ENCODE measurements at regions not wholly inside any gene's neighbourhood (a gene's known extent, or its start where the extent isn't known, plus 50 kb on each side); places are given as distances from the start of the nearest gene placed in this dataset.

- Histone ChIP-seq H3K4me1 (peaks cover 0 to 15% (median 0%) of the 10 kb centered on the region in 12 donors), H3K36me3 (no peaks in the 10 kb centered on the region), H3K27me3 (no peaks in the 10 kb centered on the region), H3K9me3 (no peaks in the 10 kb centered on the region), H3K4me3 (no peak overlapping the region), H3K27ac (no peak overlapping the region)
- intact Hi-C loops (cut with DNase I), result no loop called here
- no peak for TF ChIP-seq CTCF (IDR thresholded peaks at IDR 0.05)
- no peak for TF ChIP-seq POLR2A (IDR thresholded peaks at IDR 0.05)
- 79 to 85% (median 83%) methylated on average over 7 to 10 of the region's 10 CpGs for WGBS, 4 donors
- no peak for DNase-seq
- ATAC-seq, result no peak
Measured at GRCh38 chr5:173718469-173718868, 102.0 kb upstream of the BOD1 start.

GRCh38 chr5:173719731-173720082 is 103.3 kb upstream of the BOD1 start:
- H3K9me3 ChIP-seq, result no peaks in the 10 kb centered on the region
- ATAC-seq (no peak), DNase-seq (no peak)
- TF ChIP-seq POLR2A (IDR thresholded peaks at IDR 0.05) (no peak), CTCF (IDR thresholded peaks at IDR 0.05) (no peak)
- H3K4me1 ChIP-seq, result peaks cover 0 to 8% (median 0%) of the 10 kb centered on the region in 12 donors
- H3K27ac ChIP-seq, result no peak overlapping the region
- no peak overlapping the region for H3K4me3 ChIP-seq
- H3K36me3 ChIP-seq, result no peaks in the 10 kb centered on the region
- H3K27me3 ChIP-seq, result no peaks in the 10 kb centered on the region
- WGBS, 4 donors, result 77 to 85% (median 81%) methylated on average over 10 of the region's 10 CpGs
- intact Hi-C loops (cut with DNase I), result no loop called here

GRCh38 chr5:173720286-173720952 is 104.0 kb upstream of the BOD1 start:
- no peaks in the 10 kb centered on the region for H3K9me3 ChIP-seq
- no peak overlapping the region for H3K4me3 ChIP-seq
- no peaks in the 10 kb centered on the region for H3K27me3 ChIP-seq
- H3K4me1 ChIP-seq, result peaks cover 0 to 7% (median 0%) of the 10 kb centered on the region in 12 donors
- no peak overlapping the region for H3K27ac ChIP-seq
- no peak for ATAC-seq
- TF ChIP-seq CTCF (IDR thresholded peaks at IDR 0.05) (no peak), POLR2A (IDR thresholded peaks at IDR 0.05) (no peak)
- DNase-seq, result no peak
- intact Hi-C loops (cut with DNase I), result no loop called here
- 73 to 84% (median 79%) methylated on average over 8 of the region's 8 CpGs for WGBS, 4 donors
- H3K36me3 ChIP-seq, result no peaks in the 10 kb centered on the region

GRCh38 chr5:173720953-173721600 is 104.6 kb upstream of the BOD1 start:
- peaks cover 0 to 5% (median 0%) of the 10 kb centered on the region in 12 donors for H3K9me3 ChIP-seq
- H3K36me3 ChIP-seq, result no peaks in the 10 kb centered on the region
- H3K27ac ChIP-seq, result no peak overlapping the region
- no peaks in the 10 kb centered on the region for H3K27me3 ChIP-seq
- H3K4me1 ChIP-seq, result peaks cover 0 to 7% (median 0%) of the 10 kb centered on the region in 12 donors
- TF ChIP-seq POLR2A (IDR thresholded peaks at IDR 0.05), result no peak
- TF ChIP-seq CTCF (IDR thresholded peaks at IDR 0.05), result no peak
- intact Hi-C loops (cut with DNase I), result no loop called here
- no peak overlapping the region for H3K4me3 ChIP-seq
- 76 to 83% (median 78%) methylated on average over 7 of the region's 7 CpGs for WGBS, 4 donors
- ATAC-seq (no peak), DNase-seq (no peak)

Data from heart left ventricle (tissue), 16 donors.